Sigmoid colon (tissue), 6 donors: ENCODE measurements at regions not wholly inside any gene's neighbourhood (a gene's known extent, or its start where the extent isn't known, plus 50 kb on each side); places are given as distances from the start of the nearest gene placed in this dataset.

ENCODE experiments used
- DNase-seq: peaks from one replicate; pipeline ENCODE4 v3.0.0-alpha.2; 2019
- H3K27ac ChIP-seq, 4 donors: fragments of 200-600 bp; sonication (generic); one replicate each; pipeline ENCODE4 v1.5.1; 2016 to 2019; ENCODE audit warnings: mild to moderate bottlenecking in 1 of 4
- H3K27me3 ChIP-seq, 3 donors: fragments of 200-600 bp; sonication (generic); one replicate each; pipeline ENCODE4 v1.5.1; 2019; ENCODE audit warnings: mild to moderate bottlenecking in 1 of 3
- H3K36me3 ChIP-seq, 4 donors: fragments of 200-600 bp; sonication (generic); one replicate each; pipeline ENCODE4 v1.5.1; 2016 to 2019
- H3K4me1 ChIP-seq, 4 donors: fragments of 200-600 bp; sonication (generic); one replicate each; pipeline ENCODE4 v1.5.1; 2017 to 2019
- H3K4me3 ChIP-seq, 4 donors: fragments of 200-600 bp; sonication (generic); one replicate each; pipeline ENCODE4 v1.5.1; 2017 to 2019; ENCODE audit warnings: mild to moderate bottlenecking in 2 of 4, moderate library complexity in 1 of 4
- H3K9me3 ChIP-seq, 4 donors: fragments of 200-600 bp in 3 of 4; sonication (generic) in 3 of 4; one replicate each; pipeline versions ENCODE4 v1.5.1 to v1.6.1; 2013 to 2019
- EP300 ChIP-seq, 4 donors: sonication (generic); formaldehyde crosslinking; IDR thresholded peaks; one replicate each; pipeline ENCODE4 v1.6.1; 2017; ENCODE audit warnings: antibody characterized with exemption in 4 of 4
- POLR2A ChIP-seq, 2 donors: fragments of 450-650 bp; IDR thresholded peaks; one replicate each; pipeline ENCODE4 v1.6.1; 2016; ENCODE audit warnings: antibody characterized with exemption in 2 of 2, mild to moderate bottlenecking in 2 of 2, moderate library complexity in 2 of 2
- POLR2AphosphoS5 ChIP-seq, 4 donors: sonication (generic); formaldehyde crosslinking; IDR thresholded peaks; one replicate each; pipeline ENCODE4 v1.6.1; 2017; ENCODE audit warnings: antibody characterized with exemption in 4 of 4
- WGBS, 2 donors: extraction: QIAGEN DNeasy Blood & Tissue Kit; methylation state at CpG; one replicate each; pipeline ENCODE4 v1.1.7; 2013; 5-methylcytosine and 5-hydroxymethylcytosine counted together
- intact Hi-C: fragments of 100-400 bp; cut with DNase I; formaldehyde crosslinking; loops from one replicate; pipeline ENCODE4 v1.15.1; 2023
- TF ChIP-seq, protein P1 (sequence below), 4 experiments: fragments of 450-650 bp in 3 of 4; fragments of 200-600 bp in 1 of 4; IDR thresholded peaks; one replicate each; pipeline ENCODE4 v1.5.1; 2016 to 2019; ENCODE audit warnings: antibody characterized with exemption in 4 of 4, mild to moderate bottlenecking in 3 of 4, moderate library complexity in 2 of 4
- donor health status: healthy with polysubstance abuse.
- donor health status: healthy.

DNA sequence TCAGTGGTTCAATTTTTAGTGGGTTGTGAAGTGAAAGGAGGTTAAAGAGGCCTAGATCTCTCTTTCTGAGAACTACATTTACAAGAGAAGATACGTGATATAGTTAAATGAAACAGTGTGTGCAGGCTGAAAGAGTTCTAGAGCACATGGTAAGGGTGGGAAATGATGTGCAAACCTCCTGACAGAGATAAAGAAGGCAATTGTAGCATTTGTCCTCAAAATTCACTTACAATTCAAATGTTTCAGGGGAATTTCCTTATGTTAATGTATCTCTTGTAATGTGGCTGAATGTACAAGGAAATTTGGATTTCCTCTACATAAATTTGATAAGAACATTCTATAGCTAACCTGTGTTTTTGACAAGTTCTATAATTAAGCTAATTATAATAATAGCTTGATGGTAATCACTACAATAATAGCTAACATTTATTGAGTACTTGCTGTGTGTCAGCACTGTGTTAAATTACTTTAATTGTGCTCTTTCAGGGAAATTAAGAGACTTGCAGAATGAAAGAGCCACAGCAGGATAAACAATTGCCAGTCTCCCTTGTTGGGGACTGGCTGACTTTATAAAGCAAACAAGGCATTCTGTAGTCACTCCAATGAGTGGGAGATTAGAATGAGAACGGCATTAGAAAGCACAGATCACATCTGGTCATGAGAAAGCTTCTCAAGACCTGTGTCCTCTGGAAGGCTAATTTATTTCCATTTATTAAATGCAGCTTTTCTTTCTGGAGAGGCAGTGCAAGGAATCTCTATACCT, 139.7 kb upstream of the TMEM72 start:
- no peak for DNase-seq
- H3K4me1 ChIP-seq: peaks cover 0 to 36% (median 9%) of the 10 kb centered on the region in 4 donors
- no peaks in the 10 kb centered on the region for H3K36me3 ChIP-seq
- TF ChIP-seq POLR2AphosphoS5 (IDR thresholded peaks at IDR 0.05): no peak
- no peak for TF ChIP-seq EP300 (IDR thresholded peaks at IDR 0.05)
- TF ChIP-seq, protein P1, sequence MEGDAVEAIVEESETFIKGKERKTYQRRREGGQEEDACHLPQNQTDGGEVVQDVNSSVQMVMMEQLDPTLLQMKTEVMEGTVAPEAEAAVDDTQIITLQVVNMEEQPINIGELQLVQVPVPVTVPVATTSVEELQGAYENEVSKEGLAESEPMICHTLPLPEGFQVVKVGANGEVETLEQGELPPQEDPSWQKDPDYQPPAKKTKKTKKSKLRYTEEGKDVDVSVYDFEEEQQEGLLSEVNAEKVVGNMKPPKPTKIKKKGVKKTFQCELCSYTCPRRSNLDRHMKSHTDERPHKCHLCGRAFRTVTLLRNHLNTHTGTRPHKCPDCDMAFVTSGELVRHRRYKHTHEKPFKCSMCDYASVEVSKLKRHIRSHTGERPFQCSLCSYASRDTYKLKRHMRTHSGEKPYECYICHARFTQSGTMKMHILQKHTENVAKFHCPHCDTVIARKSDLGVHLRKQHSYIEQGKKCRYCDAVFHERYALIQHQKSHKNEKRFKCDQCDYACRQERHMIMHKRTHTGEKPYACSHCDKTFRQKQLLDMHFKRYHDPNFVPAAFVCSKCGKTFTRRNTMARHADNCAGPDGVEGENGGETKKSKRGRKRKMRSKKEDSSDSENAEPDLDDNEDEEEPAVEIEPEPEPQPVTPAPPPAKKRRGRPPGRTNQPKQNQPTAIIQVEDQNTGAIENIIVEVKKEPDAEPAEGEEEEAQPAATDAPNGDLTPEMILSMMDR (IDR thresholded peaks at IDR 0.05): no peak
- TF ChIP-seq POLR2A (IDR thresholded peaks at IDR 0.05): no peak
- 50 to 76% methylated on average over 2 of the region's 2 CpGs for WGBS, 2 donors
- intact Hi-C loops: no loop called here
- no peak overlapping the region for H3K4me3 ChIP-seq
- H3K27ac ChIP-seq: no peak overlapping the region
- no peaks in the 10 kb centered on the region for H3K9me3 ChIP-seq
- no peaks in the 10 kb centered on the region for H3K27me3 ChIP-seq

DNA sequence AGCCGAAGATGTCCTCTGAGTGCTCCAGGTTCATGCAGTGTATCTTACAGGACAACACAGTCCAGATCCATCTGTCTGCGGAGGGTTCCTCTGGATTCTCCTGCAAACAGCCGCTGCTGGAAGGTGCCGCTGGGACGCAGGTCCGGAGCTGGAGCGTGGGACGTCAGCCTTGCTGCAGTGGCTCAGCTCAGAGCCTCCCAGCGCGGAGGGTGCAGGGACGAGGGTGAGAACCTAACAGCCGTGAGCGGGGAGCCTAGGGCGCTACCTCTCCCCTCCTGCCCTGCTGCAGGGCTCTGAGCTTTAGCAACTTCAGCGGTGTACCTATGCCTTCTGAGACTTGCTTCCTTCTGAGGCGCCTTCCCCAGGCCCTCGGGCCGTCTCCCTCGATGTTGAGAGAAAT, 137.6 kb upstream of the TMEM72 start:
- Histone ChIP-seq H3K27ac (no peak overlapping the region), H3K36me3 (no peaks in the 10 kb centered on the region), H3K9me3 (no peaks in the 10 kb centered on the region), H3K4me3 (no peak overlapping the region), H3K27me3 (no peaks in the 10 kb centered on the region), H3K4me1 (peaks cover 0 to 36% (median 9%) of the 10 kb centered on the region in 4 donors)
- DNase-seq: no peak
- no peak for TF ChIP-seq EP300 (IDR thresholded peaks at IDR 0.05)
- TF ChIP-seq, protein P1 (IDR thresholded peaks at IDR 0.05): no peak
- no peak for TF ChIP-seq POLR2A (IDR thresholded peaks at IDR 0.05)
- TF ChIP-seq POLR2AphosphoS5 (IDR thresholded peaks at IDR 0.05): no peak
- intact Hi-C loops: no loop called here
- 94 to 95% methylated on average over 19 of the region's 19 CpGs for WGBS, 2 donors

DNA sequence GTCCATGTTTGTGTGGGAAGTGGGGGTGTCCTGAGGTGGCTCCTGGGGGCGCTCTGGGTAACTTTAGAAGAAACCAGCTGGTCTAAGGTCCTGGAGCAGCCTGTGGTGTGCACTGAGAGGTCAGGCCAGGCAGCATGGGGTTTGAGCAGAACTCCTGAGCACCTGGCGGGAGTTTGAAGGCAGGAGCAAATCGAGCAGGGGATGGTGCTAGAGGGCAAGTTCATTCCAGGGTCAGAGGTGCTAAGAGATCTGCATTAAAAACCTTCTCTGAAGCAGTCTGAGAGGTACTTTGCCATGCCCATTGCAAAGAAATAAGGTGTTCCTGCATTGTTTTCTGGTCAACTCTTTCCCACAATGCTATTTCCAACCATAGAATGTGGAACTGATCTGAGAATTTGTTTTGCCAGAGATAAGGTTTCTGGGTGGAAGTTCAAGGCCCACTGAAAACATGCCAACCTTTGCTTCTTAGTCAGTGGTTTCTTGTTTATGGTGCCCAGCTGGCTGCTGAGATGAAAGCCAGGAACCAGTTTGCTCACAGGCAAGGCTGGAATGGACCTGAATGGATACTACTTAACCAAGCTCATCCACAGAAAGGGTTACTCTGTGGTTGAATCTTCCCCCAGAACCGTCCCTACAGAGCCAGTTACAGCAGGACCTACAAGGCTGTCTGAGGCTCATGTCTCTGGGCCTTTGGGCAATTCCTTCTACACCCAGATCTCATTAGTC, 136.3 kb upstream of the TMEM72 start:
- intact Hi-C loops: no loop called here

DNA sequence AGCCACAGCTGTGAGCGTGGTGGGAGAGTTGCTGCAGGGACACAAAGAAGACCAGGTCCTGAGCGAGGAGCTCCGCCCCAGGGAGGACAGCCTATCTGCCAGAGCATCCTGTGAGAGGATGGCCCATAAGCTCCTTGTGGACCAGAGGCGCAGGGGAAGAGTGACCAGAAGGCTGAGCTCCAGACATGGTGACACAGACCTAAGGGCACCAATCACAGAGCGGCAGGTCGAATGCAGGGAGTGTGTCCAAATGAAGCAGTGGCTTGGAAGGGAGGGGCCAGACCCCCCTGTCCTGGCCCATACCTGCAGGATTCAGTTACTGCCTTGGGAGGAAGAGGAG, 135.8 kb upstream of the TMEM72 start:
- no peak overlapping the region for H3K27ac ChIP-seq
- WGBS, 2 donors: 88 to 94% methylated on average over 6 of the region's 6 CpGs
- H3K36me3 ChIP-seq: no peaks in the 10 kb centered on the region
- no peak for DNase-seq
- no peak overlapping the region for H3K4me3 ChIP-seq
- TF ChIP-seq EP300 (IDR thresholded peaks at IDR 0.05): no peak
- no peak for TF ChIP-seq POLR2A (IDR thresholded peaks at IDR 0.05)
- H3K4me1 ChIP-seq: peaks cover 0 to 27% (median 7%) of the 10 kb centered on the region in 4 donors
- intact Hi-C loops: no loop called here
- no peaks in the 10 kb centered on the region for H3K9me3 ChIP-seq
- no peaks in the 10 kb centered on the region for H3K27me3 ChIP-seq

More for the DNA sequence above, 136.3 kb upstream of the TMEM72 start:
- Histone ChIP-seq H3K27ac (no peak overlapping the region), H3K36me3 (no peaks in the 10 kb centered on the region), H3K27me3 (no peaks in the 10 kb centered on the region), H3K4me1 (peaks cover 0 to 31% (median 9%) of the 10 kb centered on the region in 4 donors), H3K9me3 (no peaks in the 10 kb centered on the region), H3K4me3 (no peak overlapping the region)
- 48 to 69% methylated on average over 4 of the region's 4 CpGs for WGBS, 2 donors
- DNase-seq: no peak
- no peak for TF ChIP-seq POLR2AphosphoS5 (IDR thresholded peaks at IDR 0.05)
- TF ChIP-seq POLR2A (IDR thresholded peaks at IDR 0.05): no peak
- TF ChIP-seq, protein P1 (IDR thresholded peaks at IDR 0.05): no peak
- TF ChIP-seq EP300 (IDR thresholded peaks at IDR 0.05): no peak

DNA sequence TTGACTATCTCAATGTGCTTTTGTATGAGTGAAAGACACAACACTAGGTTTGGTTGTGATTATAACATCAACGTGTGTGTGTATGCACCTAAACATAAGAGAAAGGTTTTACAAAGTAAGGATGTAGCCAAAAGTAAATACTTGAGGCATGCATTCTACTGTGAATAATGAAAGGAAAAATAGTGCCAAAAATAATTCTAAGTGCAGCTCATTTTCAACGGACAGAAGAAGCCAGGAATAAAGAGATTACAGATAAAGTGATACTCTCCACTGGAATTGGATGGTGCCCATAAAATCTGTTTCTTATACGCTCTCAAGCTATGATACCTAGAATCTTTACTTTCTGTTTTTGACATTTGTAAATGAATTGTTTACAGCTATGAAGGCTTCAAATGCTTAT, 135.0 kb upstream of the TMEM72 start:
- Histone ChIP-seq H3K27me3 (no peaks in the 10 kb centered on the region), H3K36me3 (no peaks in the 10 kb centered on the region), H3K9me3 (no peaks in the 10 kb centered on the region), H3K27ac (no peak overlapping the region), H3K4me1 (peaks cover 0 to 24% (median 6%) of the 10 kb centered on the region in 4 donors), H3K4me3 (no peak overlapping the region)
- DNase-seq: no peak
- 79 to 80% methylated on average over 3 of the region's 3 CpGs for WGBS, 2 donors
- TF ChIP-seq, protein P1 (IDR thresholded peaks at IDR 0.05): no peak
- TF ChIP-seq POLR2A (IDR thresholded peaks at IDR 0.05) (no peak), EP300 (IDR thresholded peaks at IDR 0.05) (no peak), POLR2AphosphoS5 (IDR thresholded peaks at IDR 0.05) (no peak)
- intact Hi-C loops: no loop called here
